ENCODE measurements at regions not wholly inside any gene's neighbourhood (a gene's known extent, or its start where the extent isn't known, plus 50 kb on each side); places are given as distances from the start of the nearest gene placed in this dataset.
"Not testable (repeated sequence)": the region's sequence is repeated elsewhere in the genome, so short reads cannot be mapped to it uniquely, and the experiment has no call there.

- Histone ChIP-seq H3K4me1 (no peaks in the 10 kb centered on the region), H3K27ac (peak overlapping the region; percentile 70 to 84), H3K27me3 (no peaks in the 10 kb centered on the region), H3K36me3 (no peaks in the 10 kb centered on the region), H3K9me3 (no peaks in the 10 kb centered on the region), H3K4me3 (no peak overlapping the region)
- intact Hi-C loops (cut with DNase I; ENCODE audit: low total_unique reads): no loop called here
- TF ChIP-seq CTCF (IDR thresholded peaks at IDR 0.05): peak; percentile 36 to 48 (median 41)
- no peak for TF ChIP-seq POLR2A (IDR thresholded peaks at IDR 0.05)
- DNase-seq: peak in 1 of 2 donors; percentile 39
Observed at GRCh38 chr1:219066631-219067349, 106.9 kb upstream of the LYPLAL1 start.

GRCh38 chr1:219067350-219067712 is 106.3 kb upstream of the LYPLAL1 start:
- DNase-seq: no peak
- Histone ChIP-seq H3K4me1 (no peaks in the 10 kb centered on the region), H3K27me3 (no peaks in the 10 kb centered on the region), H3K9me3 (no peaks in the 10 kb centered on the region), H3K27ac (peak overlapping the region; percentile 70 to 84), H3K36me3 (no peaks in the 10 kb centered on the region), H3K4me3 (no peak overlapping the region)
- TF ChIP-seq POLR2A (IDR thresholded peaks at IDR 0.05) (no peak), CTCF (IDR thresholded peaks at IDR 0.05) (no peak)
- intact Hi-C loops (cut with DNase I; ENCODE audit: low total_unique reads): no loop called here

- DNase-seq; intact Hi-C loops (cut with DNase I; ENCODE audit: low total_unique reads); H3K27ac ChIP-seq; H3K4me3 ChIP-seq; H3K27me3 ChIP-seq; H3K9me3 ChIP-seq; H3K36me3 ChIP-seq; H3K4me1 ChIP-seq: not testable (repeated sequence)
Observed at GRCh38 chr1:219070395-219070794, 103.3 kb upstream of the LYPLAL1 start.

- no peak for DNase-seq
- TF ChIP-seq POLR2A (IDR thresholded peaks at IDR 0.05) (no peak), CTCF (IDR thresholded peaks at IDR 0.05) (no peak)
- no peak overlapping the region for H3K27ac ChIP-seq
- H3K4me1 ChIP-seq: no peaks in the 10 kb centered on the region
- intact Hi-C loops (cut with DNase I; ENCODE audit: low total_unique reads): no loop called here
- no peaks in the 10 kb centered on the region for H3K9me3 ChIP-seq
- H3K4me3 ChIP-seq: no peak overlapping the region
- H3K36me3 ChIP-seq: no peaks in the 10 kb centered on the region
- H3K27me3 ChIP-seq: no peaks in the 10 kb centered on the region
Observed at GRCh38 chr1:219071209-219071608, 102.5 kb upstream of the LYPLAL1 start.

GRCh38 chr1:219072329-219072728 is 101.3 kb upstream of the LYPLAL1 start:
- Histone ChIP-seq H3K27ac (no peak overlapping the region), H3K36me3 (no peaks in the 10 kb centered on the region), H3K4me3 (no peak overlapping the region), H3K27me3 (no peaks in the 10 kb centered on the region), H3K9me3 (no peaks in the 10 kb centered on the region), H3K4me1 (no peaks in the 10 kb centered on the region)
- TF ChIP-seq CTCF (IDR thresholded peaks at IDR 0.05): no peak
- no peak for TF ChIP-seq POLR2A (IDR thresholded peaks at IDR 0.05)
- DNase-seq: no peak
- intact Hi-C loops (cut with DNase I; ENCODE audit: low total_unique reads): no loop called here

Measured in uterus (tissue), 3 donors.